Endometrium (tissue), 2 donors: ENCODE measurements at regions not wholly inside any gene's neighbourhood (a gene's known extent, or its start where the extent isn't known, plus 50 kb on each side); places are given as distances from the start of the nearest gene placed in this dataset.
"Not testable (repeated sequence)": the region's sequence is repeated elsewhere in the genome, so short reads cannot be mapped to it uniquely, and the experiment has no call there.

Source experiments
- FAIRE-seq: peaks from 2 replicates; lab custom pipeline; 2012; peaks lifted over from hg19 to GRCh38; lab: Jason Lieb, UNC
- donor health status: control.
- donor health status: control.

DNA sequence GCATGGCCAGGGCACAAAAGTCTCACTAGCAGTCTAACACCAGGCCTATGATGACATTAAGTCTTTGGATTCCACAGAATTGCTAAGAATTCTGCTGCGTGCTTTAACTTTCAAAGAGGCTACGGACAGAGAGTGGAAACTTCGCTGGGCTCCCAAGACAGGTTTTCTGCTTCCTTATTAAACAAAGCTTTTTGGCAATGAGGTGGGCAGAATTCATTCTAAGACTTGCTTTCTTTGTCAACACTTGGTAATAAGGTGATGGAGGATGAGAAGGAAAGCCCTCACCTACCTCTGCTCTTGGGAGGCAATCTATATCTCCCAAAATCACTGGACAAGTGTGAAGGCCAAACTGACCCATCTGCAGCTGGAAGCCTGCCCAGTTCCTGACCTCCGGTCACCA is 231.9 kb downstream of the ATPSCKMT start:
- no peak for FAIRE-seq

GRCh38 chr5:10016559-10016958 is 233.1 kb downstream of the ATPSCKMT start:
- not testable (repeated sequence) for FAIRE-seq

DNA sequence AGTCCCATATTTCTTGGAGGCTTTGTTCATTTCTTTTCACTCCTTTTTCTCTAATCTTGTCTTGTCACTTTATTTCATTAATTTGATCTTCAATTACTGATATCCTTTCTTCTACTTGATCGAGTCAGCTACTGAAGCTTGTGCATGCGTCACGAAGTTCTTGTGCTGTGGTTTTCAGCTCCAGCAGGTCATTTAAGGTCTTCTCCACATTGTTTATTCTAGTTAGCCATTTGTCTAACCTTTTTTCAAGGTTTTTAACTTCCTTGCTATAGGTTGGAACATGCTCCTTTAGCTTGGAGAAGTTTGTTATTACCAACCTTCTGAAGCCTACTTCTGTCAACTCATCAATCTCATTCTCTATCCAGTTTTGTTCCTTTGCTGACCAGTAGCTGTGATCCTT is 234.0 kb downstream of the ATPSCKMT start:
- not testable (repeated sequence) for FAIRE-seq

GRCh38 chr5:10009802-10010201 is 239.9 kb downstream of the ATPSCKMT start:
- FAIRE-seq, result no peak

DNA sequence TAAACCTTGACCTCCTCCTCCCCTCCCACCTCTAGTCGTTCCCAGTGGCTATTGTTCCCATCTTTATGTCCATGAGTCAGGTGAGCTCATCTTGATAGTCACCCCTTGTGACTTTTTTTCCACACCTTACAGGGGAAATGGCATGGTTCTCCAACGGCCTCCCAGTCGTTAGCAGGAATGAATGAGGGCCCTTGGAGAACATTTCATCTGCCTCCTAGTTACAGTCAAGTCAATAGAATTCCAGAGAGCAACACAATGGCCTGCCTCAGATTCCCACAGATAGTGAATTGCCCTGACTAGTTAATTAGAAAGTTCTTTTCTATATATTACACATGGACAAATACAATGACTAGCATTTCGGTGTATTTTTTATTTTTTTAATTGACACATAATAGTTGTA is 262.6 kb downstream of the ATPSCKMT start:
- no peak for FAIRE-seq

DNA sequence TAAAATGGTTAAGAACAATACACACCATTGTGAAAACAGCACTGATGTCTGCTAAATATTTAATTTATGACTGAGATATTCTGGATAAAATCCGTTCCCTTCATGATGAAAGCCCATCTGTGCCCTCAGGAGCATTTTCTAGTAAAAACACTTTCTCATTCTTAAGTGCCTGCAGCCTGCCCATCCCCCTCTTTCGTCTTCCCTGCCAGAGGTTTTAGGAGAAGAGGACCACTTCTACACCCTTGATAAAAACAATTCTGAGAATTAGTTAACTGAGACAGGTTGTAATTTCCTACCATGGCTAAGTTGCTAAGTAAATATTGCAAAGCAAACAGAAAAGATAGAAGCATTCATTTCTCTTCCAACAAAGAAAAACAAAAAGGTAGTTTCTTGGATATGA is 272.6 kb downstream of the ATPSCKMT start:
- FAIRE-seq, result no peak

DNA sequence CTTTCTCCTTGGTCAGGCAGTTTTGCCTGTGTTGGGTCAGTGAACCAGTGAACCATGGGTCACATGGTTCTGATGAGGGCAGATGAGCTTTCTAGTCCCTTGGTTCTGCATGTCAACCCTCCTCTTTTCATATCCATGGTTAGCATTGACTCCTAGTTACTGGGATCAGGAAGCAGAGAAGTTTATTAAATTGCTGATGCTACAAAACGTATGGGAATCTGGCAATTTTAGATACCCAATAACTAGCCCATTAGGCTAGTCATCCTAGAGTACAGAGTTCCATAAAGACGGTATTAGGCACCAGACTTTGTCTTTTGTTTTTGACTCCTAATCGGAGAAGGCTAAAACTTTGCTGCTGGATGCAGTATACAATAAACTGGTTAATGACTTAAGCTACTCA is 273.1 kb downstream of the ATPSCKMT start:
- no peak for FAIRE-seq

- FAIRE-seq, result no peak
Measured at GRCh38 chr5:9972059-9972458, 277.6 kb downstream of the ATPSCKMT start.

GRCh38 chr5:9971301-9971700 is 278.4 kb downstream of the ATPSCKMT start:
- FAIRE-seq, result no peak

- FAIRE-seq, result no peak
Measured at GRCh38 chr5:9958914-9959313, 290.8 kb downstream of the ATPSCKMT start.

- no peak for FAIRE-seq
Measured at GRCh38 chr5:9957214-9957613, 292.5 kb downstream of the ATPSCKMT start.

DNA sequence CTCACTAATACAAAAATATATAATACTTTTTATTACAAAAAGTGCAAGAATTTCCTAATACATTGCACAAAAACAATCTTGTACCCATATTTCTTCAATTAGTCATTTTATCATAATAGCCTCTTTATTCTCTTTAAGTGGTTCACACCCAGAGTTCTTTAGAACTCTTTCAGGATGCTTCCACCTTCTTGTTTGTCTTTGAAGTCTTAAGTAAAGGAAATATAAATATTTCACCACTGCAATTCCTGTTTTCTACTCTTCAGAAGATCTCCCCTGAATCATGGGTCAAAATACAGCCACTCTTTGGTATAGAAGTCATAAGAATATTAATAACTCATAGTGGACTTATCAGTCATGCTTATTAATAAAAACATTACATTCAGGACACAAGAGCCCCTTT is 293.0 kb downstream of the ATPSCKMT start:
- FAIRE-seq, result no peak

DNA sequence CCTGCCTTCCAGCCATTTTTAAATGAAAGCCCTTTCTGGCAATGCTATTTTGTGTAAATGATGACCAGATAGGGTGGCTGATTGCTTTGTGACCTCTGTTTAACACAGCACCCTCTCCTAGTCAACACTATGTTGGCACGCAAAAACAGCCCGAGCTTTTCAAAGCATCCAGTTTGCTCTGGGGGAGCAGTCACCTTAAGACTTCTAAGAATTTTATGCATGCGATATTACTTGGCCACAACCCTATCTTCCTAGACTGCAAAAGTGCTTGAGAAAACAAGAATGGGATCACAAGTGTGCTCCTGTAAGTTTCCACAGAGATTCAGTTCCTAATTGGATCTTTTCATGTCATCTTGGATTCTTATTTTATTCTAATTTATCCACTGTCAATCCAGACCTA is 294.1 kb downstream of the ATPSCKMT start:
- no peak for FAIRE-seq

GRCh38 chr5:9954869-9955268 is 294.8 kb downstream of the ATPSCKMT start:
- no peak for FAIRE-seq

DNA sequence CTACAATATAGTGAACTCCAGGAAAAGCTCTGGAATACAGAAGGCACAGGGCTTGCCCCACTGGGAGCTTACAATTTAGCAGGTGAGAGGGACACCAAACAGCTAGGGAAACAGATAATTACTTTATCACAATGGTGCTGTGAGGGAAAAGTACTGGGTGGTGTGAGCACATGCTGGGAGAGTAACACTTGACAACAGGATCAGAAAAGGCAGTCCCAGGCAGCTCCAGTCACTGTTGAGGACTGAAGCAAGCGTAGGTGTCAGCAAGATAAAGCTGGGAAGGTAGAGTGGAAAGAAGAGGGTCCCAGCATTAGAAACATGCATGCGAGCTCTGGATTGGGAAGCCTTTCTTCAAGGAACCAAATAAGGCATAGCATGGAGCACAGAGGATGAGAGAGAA is 296.0 kb downstream of the ATPSCKMT start:
- no peak for FAIRE-seq

DNA sequence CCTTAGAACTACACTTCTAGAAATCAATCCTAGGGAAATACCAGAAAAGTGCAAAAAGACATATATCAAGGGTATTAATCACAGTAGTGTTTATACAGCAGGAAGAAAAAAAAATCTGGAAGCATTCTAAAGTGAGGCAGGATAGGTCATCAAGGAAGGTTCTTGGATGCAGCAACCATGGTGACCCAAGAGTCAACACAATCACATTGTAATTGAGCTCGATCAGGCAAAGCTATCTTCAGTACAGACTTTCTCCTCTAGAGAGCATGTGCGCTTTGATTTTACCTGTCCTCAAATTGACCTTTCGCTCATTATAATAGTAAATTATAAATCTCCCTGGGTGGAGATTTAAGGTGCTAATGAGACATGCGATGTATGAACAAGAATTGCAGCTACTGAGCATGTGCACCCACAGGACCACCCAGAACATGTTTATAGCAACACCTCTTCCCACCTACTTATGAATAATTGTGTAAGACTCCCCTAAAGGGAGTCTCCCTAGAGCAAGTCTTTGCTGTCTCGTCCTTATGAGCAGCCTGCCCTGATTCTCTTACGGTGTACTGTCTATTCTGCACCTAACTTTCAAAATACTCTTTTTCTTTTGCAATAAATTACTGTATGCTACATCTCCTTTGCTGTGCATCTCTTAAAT is 297.7 kb downstream of the ATPSCKMT start:
- FAIRE-seq, result no peak

- no peak for FAIRE-seq
Measured at GRCh38 chr5:9947944-9948343, 301.7 kb downstream of the ATPSCKMT start.

GRCh38 chr5:9947225-9947714 is 302.4 kb downstream of the ATPSCKMT start:
- FAIRE-seq, result no peak

DNA sequence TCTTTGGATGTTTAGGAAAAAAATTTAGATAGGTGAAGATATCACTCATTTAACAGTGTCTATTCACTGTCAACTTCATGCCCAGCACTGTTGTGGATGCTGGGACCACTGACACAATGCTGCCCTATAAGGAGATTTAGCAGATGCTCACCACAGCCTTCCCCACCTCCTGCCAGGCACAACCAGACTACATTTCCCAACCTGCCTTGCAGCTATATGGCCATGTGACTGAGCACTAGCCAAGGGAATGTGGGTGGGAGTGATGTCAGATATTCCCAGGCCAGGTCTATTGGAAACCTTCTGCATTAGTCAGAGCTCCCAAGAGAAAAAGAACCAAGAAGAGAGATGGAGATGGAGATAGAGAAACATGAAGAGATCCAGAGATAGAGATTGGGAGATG is 302.6 kb upstream of the TAS2R1 start:
- no peak for FAIRE-seq

- FAIRE-seq, result no peak
Measured at GRCh38 chr5:9930156-9930555, 300.0 kb upstream of the TAS2R1 start.

DNA sequence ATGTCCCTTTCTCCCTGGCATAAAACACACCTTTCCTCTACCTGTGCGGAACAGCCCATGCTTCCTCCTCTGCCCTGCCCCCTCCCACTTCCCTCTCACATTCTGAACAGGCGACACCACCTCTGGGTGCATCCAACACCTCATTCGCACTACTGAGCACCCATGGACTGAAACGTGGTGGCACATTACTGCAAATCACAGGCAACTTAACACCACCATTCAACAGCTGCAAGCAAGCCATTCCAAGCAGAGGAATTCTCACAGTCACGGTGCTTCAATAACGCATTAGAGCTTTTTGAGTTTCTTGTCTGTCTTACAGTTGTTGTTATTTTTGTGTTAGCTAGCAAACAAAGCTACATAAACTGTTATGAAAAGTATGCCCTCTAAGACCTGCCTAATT is 298.2 kb upstream of the TAS2R1 start:
- FAIRE-seq, result no peak

DNA sequence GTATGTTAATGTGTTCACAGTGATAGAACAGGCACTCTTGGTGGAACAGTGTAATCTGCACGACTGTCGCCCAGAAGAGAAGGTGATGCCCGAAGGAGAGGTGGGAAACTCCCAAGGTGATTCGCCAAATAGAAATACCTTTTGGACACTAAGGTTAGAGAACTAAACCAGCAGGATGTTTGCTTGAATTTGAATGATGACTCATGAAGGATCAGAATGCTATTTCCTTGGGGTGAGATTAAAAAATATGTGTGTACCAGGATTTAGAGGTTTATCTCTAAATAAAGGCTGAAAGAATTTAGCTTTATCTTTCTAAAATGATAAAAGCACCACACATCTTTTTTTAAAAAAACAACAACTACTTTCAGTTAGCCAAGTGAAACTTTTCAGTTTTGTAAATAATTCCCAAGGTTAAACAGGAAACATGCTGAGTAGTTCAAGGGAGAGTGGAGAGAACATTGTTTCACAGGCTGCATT is 297.4 kb upstream of the TAS2R1 start:
- peak; percentile 18 for FAIRE-seq

DNA sequence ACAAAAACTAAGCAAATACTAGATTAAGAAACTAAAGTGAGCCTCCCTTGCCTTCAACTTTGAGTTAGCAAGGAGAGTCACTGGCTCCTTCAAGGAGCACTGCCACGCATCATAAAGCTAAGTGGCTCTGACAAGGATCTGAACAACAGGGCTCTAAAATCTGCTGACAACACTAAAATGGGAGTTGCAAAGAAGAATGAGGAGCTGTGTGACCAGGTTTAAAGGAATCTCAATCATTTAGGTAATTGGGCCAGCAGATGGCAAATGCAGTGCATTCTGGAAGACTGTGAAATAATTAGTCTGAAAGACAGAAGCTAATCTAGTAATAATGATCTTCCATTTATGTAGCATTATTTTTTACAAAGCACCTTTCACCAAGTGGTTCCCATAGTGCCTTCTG is 297.0 kb upstream of the TAS2R1 start:
- FAIRE-seq, result no peak

GRCh38 chr5:9924614-9925013 is 294.5 kb upstream of the TAS2R1 start:
- no peak for FAIRE-seq
